Thyroid gland (tissue), 4 donors: ENCODE measurements at regions not wholly inside any gene's neighbourhood (a gene's known extent, or its start where the extent isn't known, plus 50 kb on each side); places are given as distances from the start of the nearest gene placed in this dataset.

Experiments used
- DNase-seq, 2 donors: peaks; one replicate each; pipeline ENCODE4 v3.0.0-alpha.2; 2019
- H3K27ac ChIP-seq, 3 donors: fragments of 200-600 bp; sonication (generic); 1 replicate in 2 of 3; 2 replicates in 1 of 3; pipeline ENCODE4 v1.5.1; 2016 to 2019; ENCODE audit warnings: mild to moderate bottlenecking in 1 of 3, moderate library complexity in 1 of 3
- H3K27me3 ChIP-seq: fragments of 200-600 bp; sonication (generic); one replicate; pipeline ENCODE4 v1.5.1; 2019
- H3K36me3 ChIP-seq, 2 donors: fragments of 200-600 bp; sonication (generic); one replicate each; pipeline ENCODE4 v1.5.1; 2016 to 2019
- H3K4me1 ChIP-seq, 2 donors: fragments of 200-600 bp; sonication (generic); one replicate each; pipeline ENCODE4 v1.5.1; 2017 to 2019
- H3K4me3 ChIP-seq, 3 donors: fragments of 200-600 bp; sonication (generic); replicated peaks in 1 of 3; 1 replicate in 2 of 3; 2 replicates in 1 of 3; pipeline ENCODE4 v1.5.1; 2016; ENCODE audit warnings: mild to moderate bottlenecking in 1 of 3
- H3K9me3 ChIP-seq: fragments of 200-600 bp; sonication (generic); one replicate; pipeline ENCODE4 v1.5.1; 2017
- CTCF ChIP-seq, 6 experiments: fragments of 200-600 bp in 3 of 6; fragments of 450-650 bp in 3 of 6; sonication (generic) in 3 of 6; IDR thresholded peaks; one replicate each; pipeline ENCODE4 v1.5.1; 2016 to 2019; ENCODE audit warnings: antibody characterized with exemption in 6 of 6, mild to moderate bottlenecking in 2 of 6, inconsistent platforms in 1 of 6, moderate library complexity in 1 of 6
- POLR2A ChIP-seq, 2 donors: fragments of 450-650 bp; IDR thresholded peaks; one replicate each; pipeline ENCODE4 v1.6.1; 2017; ENCODE audit warnings: antibody characterized with exemption in 2 of 2, mild to moderate bottlenecking in 2 of 2, moderate library complexity in 1 of 2
- WGBS, 2 donors: methylation state at CpG; one replicate each; pipeline ENCODE4 v1.1.5; 2017; 5-methylcytosine and 5-hydroxymethylcytosine counted together
- intact Hi-C: fragments of 100-400 bp; cut with DNase I; formaldehyde crosslinking; loops from one replicate; pipeline ENCODE4 v1.15.1; 2023

DNA sequence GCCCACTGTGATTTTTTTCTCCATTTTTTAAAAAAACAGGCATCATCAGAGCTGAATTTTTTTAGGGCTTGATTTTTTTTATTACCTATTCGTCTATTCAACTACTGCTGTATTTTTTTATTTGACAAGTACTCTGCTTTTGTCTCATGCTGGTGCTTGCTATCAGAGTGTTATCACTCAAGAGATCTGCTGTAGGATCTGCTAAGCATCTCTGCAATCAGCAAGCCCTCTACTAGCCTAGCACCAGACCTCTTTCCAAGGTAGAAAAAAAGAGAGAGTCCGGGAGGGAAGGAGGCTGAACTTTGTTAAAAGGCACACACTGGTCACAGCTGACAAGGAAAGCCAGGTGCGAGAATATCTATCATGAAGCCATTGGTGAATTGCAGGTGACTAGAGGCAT, 413.8 kb upstream of the CCNH start:
- intact Hi-C loops = no loop called here
- no peak for DNase-seq
- H3K4me3 ChIP-seq = no peak overlapping the region
- no peaks in the 10 kb centered on the region for H3K27me3 ChIP-seq
- H3K9me3 ChIP-seq = no peaks in the 10 kb centered on the region
- H3K4me1 ChIP-seq = no peaks in the 10 kb centered on the region
- H3K27ac ChIP-seq = no peak overlapping the region
- WGBS, 2 donors = 54 to 57% methylated on average over 3 of the region's 3 CpGs
- no peaks in the 10 kb centered on the region for H3K36me3 ChIP-seq
- no peak for TF ChIP-seq CTCF (IDR thresholded peaks at IDR 0.05)
- no peak for TF ChIP-seq POLR2A (IDR thresholded peaks at IDR 0.05)

DNA sequence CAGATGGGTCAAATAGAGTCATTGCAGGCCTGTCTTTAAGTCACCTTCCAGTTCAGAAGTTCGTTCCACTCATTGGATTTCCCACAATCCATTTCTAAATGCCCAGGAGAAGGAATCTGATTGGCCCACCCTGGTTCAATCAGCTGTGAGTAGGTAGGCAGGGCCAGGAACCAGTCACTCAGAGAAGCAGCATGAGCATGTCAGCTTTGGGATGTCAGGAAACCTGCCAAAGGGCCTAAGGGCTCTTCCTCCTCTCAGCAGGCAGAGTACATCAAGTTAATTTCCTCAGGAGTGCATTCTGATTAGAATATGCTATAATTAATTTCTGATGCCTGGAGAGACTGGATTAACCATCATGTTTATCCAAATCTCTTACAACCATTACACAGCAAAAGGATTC, 412.9 kb upstream of the CCNH start:
- 48 to 56% methylated on average over 1 of the region's 1 CpG for WGBS, 2 donors
- no peak overlapping the region for H3K27ac ChIP-seq
- no peaks in the 10 kb centered on the region for H3K4me1 ChIP-seq
- no peak for DNase-seq
- H3K4me3 ChIP-seq = no peak overlapping the region
- no peaks in the 10 kb centered on the region for H3K27me3 ChIP-seq
- no peaks in the 10 kb centered on the region for H3K36me3 ChIP-seq
- intact Hi-C loops = no loop called here
- H3K9me3 ChIP-seq = no peaks in the 10 kb centered on the region
- no peak for TF ChIP-seq POLR2A (IDR thresholded peaks at IDR 0.05)
- TF ChIP-seq CTCF (IDR thresholded peaks at IDR 0.05) = no peak

- intact Hi-C loops = no loop called here
Observed at GRCh38 chr5:87807783-87808182, 395.1 kb upstream of the CCNH start.

DNA sequence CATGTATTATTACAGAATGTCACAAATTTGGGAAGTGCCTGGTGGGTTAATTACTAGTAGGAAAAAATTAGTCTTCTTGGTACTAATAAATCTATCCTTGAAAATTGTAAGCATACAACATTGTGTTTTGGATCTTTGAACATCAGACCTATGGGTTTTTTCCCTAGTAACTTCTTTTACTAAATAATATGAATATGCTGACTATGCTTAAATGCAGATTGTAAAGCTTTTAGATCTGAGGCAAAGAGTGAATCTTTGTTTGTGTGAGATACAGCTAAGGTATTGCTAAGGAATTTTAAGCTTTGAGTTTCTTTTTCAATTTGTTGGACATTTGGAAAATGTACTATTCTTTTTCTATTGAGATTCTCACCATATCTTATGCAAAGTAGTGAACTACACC, 390.6 kb upstream of the CCNH start:
- no peaks in the 10 kb centered on the region for H3K36me3 ChIP-seq
- H3K9me3 ChIP-seq = no peaks in the 10 kb centered on the region
- H3K4me1 ChIP-seq = no peaks in the 10 kb centered on the region
- H3K4me3 ChIP-seq = no peak overlapping the region
- TF ChIP-seq CTCF (IDR thresholded peaks at IDR 0.05) (no peak), POLR2A (IDR thresholded peaks at IDR 0.05) (no peak)
- intact Hi-C loops = no loop called here
- H3K27me3 ChIP-seq = no peaks in the 10 kb centered on the region
- H3K27ac ChIP-seq = no peak overlapping the region
- DNase-seq = no peak

More at GRCh38 chr5:87807783-87808182, 395.1 kb upstream of the CCNH start:
- Histone ChIP-seq H3K27me3 (no peaks in the 10 kb centered on the region), H3K4me3 (no peak overlapping the region), H3K4me1 (no peaks in the 10 kb centered on the region), H3K36me3 (no peaks in the 10 kb centered on the region), H3K9me3 (no peaks in the 10 kb centered on the region), H3K27ac (no peak overlapping the region)
- TF ChIP-seq POLR2A (IDR thresholded peaks at IDR 0.05) (no peak), CTCF (IDR thresholded peaks at IDR 0.05) (no peak)
- DNase-seq = no peak

- Histone ChIP-seq H3K9me3 (no peaks in the 10 kb centered on the region), H3K27me3 (no peaks in the 10 kb centered on the region), H3K27ac (no peak overlapping the region), H3K4me3 (no peak overlapping the region), H3K4me1 (no peaks in the 10 kb centered on the region), H3K36me3 (no peaks in the 10 kb centered on the region)
- TF ChIP-seq CTCF (IDR thresholded peaks at IDR 0.05) (no peak), POLR2A (IDR thresholded peaks at IDR 0.05) (no peak)
- intact Hi-C loops = no loop called here
- DNase-seq = no peak
- WGBS, 2 donors = 61 to 62% methylated on average over 4 of the region's 4 CpGs
Observed at GRCh38 chr5:87791869-87792268, 379.1 kb upstream of the CCNH start.
